NCI-H526 (cell line): ENCODE measurements at regions not wholly inside any gene's neighbourhood (a gene's known extent, or its start where the extent isn't known, plus 50 kb on each side); places are given as distances from the start of the nearest gene placed in this dataset.
A peak's percentile ranks its signal among the peaks of the same experiment; 100 is the strongest.
"Not testable (repeated sequence)": the region's sequence is repeated elsewhere in the genome, so short reads cannot be mapped to it uniquely, and the experiment has no call there.

Source experiments
- DNase-seq, 2 experiments: peaks; one replicate each; lab custom pipeline; 2025; lab: John Stamatoyannopoulos, UW

- DNase-seq = no peak
These were observed 97.4 kb upstream of the ELOVL5 start for GRCh38 chr6:53446151-53446550.

- no peak for DNase-seq
These were observed 93.0 kb upstream of the ELOVL5 start for GRCh38 chr6:53441761-53442160.

- no peak for DNase-seq
These were observed 92.3 kb upstream of the ELOVL5 start for GRCh38 chr6:53441035-53441493.

GRCh38 chr6:53440336-53440945 is 91.7 kb upstream of the ELOVL5 start:
- DNase-seq = no peak

GRCh38 chr6:53439556-53439955 is 90.8 kb upstream of the ELOVL5 start:
- no peak for DNase-seq

GRCh38 chr6:53437557-53438202 is 88.9 kb upstream of the ELOVL5 start:
- DNase-seq = peak; percentile 58 to 75

GRCh38 chr6:53436526-53437303 is 88.0 kb upstream of the ELOVL5 start:
- no peak for DNase-seq

- DNase-seq = no peak
These were observed 85.2 kb upstream of the ELOVL5 start for GRCh38 chr6:53433951-53434285.

- no peak for DNase-seq
These were observed 84.7 kb upstream of the ELOVL5 start for GRCh38 chr6:53433261-53433950.

GRCh38 chr6:53432318-53433161 is 83.8 kb upstream of the ELOVL5 start:
- peak in 1 of 2 experiments; percentile 49 for DNase-seq

GRCh38 chr6:53431704-53432103 is 83.0 kb upstream of the ELOVL5 start:
- DNase-seq = no peak

- DNase-seq = no peak
These were observed 80.7 kb upstream of the ELOVL5 start for GRCh38 chr6:53429401-53429800.

GRCh38 chr6:53428886-53429285 is 80.1 kb upstream of the ELOVL5 start:
- DNase-seq = no peak

- no peak for DNase-seq
These were observed 78.0 kb upstream of the ELOVL5 start for GRCh38 chr6:53426667-53427270.

- DNase-seq = no peak
These were observed 77.4 kb upstream of the ELOVL5 start for GRCh38 chr6:53426117-53426516.

- no peak for DNase-seq
These were observed 76.4 kb upstream of the ELOVL5 start for GRCh38 chr6:53424976-53425718.

GRCh38 chr6:53424300-53424699 is 75.5 kb upstream of the ELOVL5 start:
- DNase-seq = no peak

- DNase-seq = not testable (repeated sequence)
These were observed 74.8 kb upstream of the ELOVL5 start for GRCh38 chr6:53423560-53423959.

GRCh38 chr6:53419026-53419425 is 70.3 kb upstream of the ELOVL5 start:
- DNase-seq = no peak

GRCh38 chr6:53418288-53418687 is 69.5 kb upstream of the ELOVL5 start:
- DNase-seq = no peak

- DNase-seq = no peak
These were observed 68.4 kb upstream of the ELOVL5 start for GRCh38 chr6:53417141-53417540.
